KBM-7 (cell line): ENCODE measurements at regions not wholly inside any gene's neighbourhood (a gene's known extent, or its start where the extent isn't known, plus 50 kb on each side); places are given as distances from the start of the nearest gene placed in this dataset.

ENCODE experiments used
- DNase-seq: peaks from one replicate; pipeline ENCODE4 v3.0.0-alpha.2; 2015
- in situ Hi-C: fragments of 300-500 bp; cut with MboI; formaldehyde crosslinking; loops from 2 replicates; pipeline ENCODE4 v1.14.3; 2020; ENCODE audit warnings: low sequenced_read_pairs, low pct_unique_long_range_greater_than_20kb, mixed read lengths

GRCh38 chr16:49051576-49051975, 230.1 kb downstream of the CBLN1 start:
- in situ Hi-C loops, result no loop called here

GRCh38 chr16:49050607-49051006, 231.0 kb downstream of the CBLN1 start:
- in situ Hi-C loops, result no loop called here
- no peak for DNase-seq

More at GRCh38 chr16:49051576-49051975, 230.1 kb downstream of the CBLN1 start:
- no peak for DNase-seq

- DNase-seq, result no peak
- in situ Hi-C loops, result no loop called here
These were observed 232.0 kb downstream of the CBLN1 start for GRCh38 chr16:49049644-49050043.

- DNase-seq, result no peak
- in situ Hi-C loops, result no loop called here
These were observed 232.4 kb downstream of the CBLN1 start for GRCh38 chr16:49049191-49049590.

GRCh38 chr16:49048557-49048956, 233.1 kb downstream of the CBLN1 start:
- in situ Hi-C loops, result no loop called here
- DNase-seq, result no peak

- no peak for DNase-seq
- in situ Hi-C loops, result no loop called here
These were observed 245.5 kb downstream of the CBLN1 start for GRCh38 chr16:49036126-49036525.

GRCh38 chr16:49027420-49027819, 254.2 kb downstream of the CBLN1 start:
- in situ Hi-C loops, result no loop called here
- no peak for DNase-seq

GRCh38 chr16:49026566-49027181, 255.0 kb downstream of the CBLN1 start:
- in situ Hi-C loops, result no loop called here
- no peak for DNase-seq

- in situ Hi-C loops, result no loop called here
- no peak for DNase-seq
These were observed 256.7 kb downstream of the CBLN1 start for GRCh38 chr16:49024896-49025295.

- in situ Hi-C loops, result no loop called here
- DNase-seq, result no peak
These were observed 257.6 kb downstream of the CBLN1 start for GRCh38 chr16:49024016-49024415.

- no peak for DNase-seq
- in situ Hi-C loops, result no loop called here
These were observed 258.6 kb downstream of the CBLN1 start for GRCh38 chr16:49023050-49023449.

- in situ Hi-C loops, result no loop called here
- DNase-seq, result no peak
These were observed 259.2 kb downstream of the CBLN1 start for GRCh38 chr16:49022351-49022963.

GRCh38 chr16:49021136-49021535, 260.5 kb downstream of the CBLN1 start:
- DNase-seq, result no peak
- in situ Hi-C loops, result no loop called here

GRCh38 chr16:49020436-49020835, 261.2 kb downstream of the CBLN1 start:
- in situ Hi-C loops, result no loop called here
- no peak for DNase-seq

GRCh38 chr16:49019831-49020230, 261.8 kb downstream of the CBLN1 start:
- DNase-seq, result no peak
- in situ Hi-C loops, result no loop called here

- in situ Hi-C loops, result no loop called here
- no peak for DNase-seq
These were observed 262.5 kb downstream of the CBLN1 start for GRCh38 chr16:49019081-49019633.

GRCh38 chr16:49018259-49018931, 263.2 kb downstream of the CBLN1 start:
- no peak for DNase-seq
- in situ Hi-C loops, result no loop called here

- in situ Hi-C loops, result no loop called here
- no peak for DNase-seq
These were observed 264.1 kb downstream of the CBLN1 start for GRCh38 chr16:49017501-49017900.

- in situ Hi-C loops, result no loop called here
- no peak for DNase-seq
These were observed 265.2 kb downstream of the CBLN1 start for GRCh38 chr16:49016461-49016860.

GRCh38 chr16:49015225-49015592, 266.4 kb downstream of the CBLN1 start:
- in situ Hi-C loops, result no loop called here
- DNase-seq, result no peak
